RCC 7860 (cell line): ENCODE measurements at regions not wholly inside any gene's neighbourhood (a gene's known extent, or its start where the extent isn't known, plus 50 kb on each side); places are given as distances from the start of the nearest gene placed in this dataset.
A peak's percentile ranks its signal among the peaks of the same experiment; 100 is the strongest.
"Not testable (repeated sequence)": the region's sequence is repeated elsewhere in the genome, so short reads cannot be mapped to it uniquely, and the experiment has no call there.

Experiments used
- DNase-seq: peaks from one replicate; pipeline ENCODE4 v3.0.0-alpha.2; 2015; ENCODE audit warnings: low spot score
- FAIRE-seq: peaks from 2 replicates; lab custom pipeline; 2012; peaks lifted over from hg19 to GRCh38; lab: Jason Lieb, UNC

DNA sequence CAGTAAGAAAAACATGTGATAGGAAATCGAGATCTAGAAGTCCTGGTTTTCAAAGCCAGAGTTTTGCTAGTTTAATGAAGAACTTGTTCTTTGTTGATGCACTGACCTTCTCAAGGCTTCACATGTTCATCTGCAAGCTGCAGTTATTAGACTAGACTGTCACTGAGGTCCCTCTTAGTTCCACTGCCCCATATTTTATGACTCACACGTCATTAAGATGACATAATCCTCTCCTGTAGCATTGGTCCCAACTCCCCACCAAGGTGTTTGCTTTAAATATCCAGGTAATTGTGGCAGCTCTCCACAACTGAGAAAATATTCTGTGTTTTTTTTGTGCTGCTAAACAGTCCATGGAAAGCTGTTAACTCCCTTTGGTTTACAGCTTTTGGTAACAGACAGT lies 149.7 kb downstream of the MREG start:
- no peak for FAIRE-seq
- no peak for DNase-seq

DNA sequence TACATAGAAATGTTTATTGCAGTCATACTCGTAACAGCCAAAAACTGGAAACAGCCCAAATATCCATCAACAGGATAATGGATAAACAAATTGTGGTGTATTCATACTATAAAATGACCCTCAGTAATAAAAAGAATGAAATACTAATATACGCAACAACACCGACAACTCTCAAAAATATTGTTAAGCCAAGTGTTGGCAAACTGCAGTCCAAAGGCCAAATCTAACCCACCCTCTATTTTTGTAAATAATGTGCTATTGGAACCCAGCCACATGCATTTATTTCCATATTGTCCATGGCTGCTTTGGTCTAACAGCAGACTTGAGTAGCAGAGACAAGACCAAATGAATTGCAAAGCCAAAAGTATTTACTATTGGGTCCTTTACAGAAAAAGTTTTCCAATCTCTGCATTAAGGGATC lies 151.0 kb downstream of the MREG start:
- DNase-seq (no peak), FAIRE-seq (no peak)

- FAIRE-seq = no peak
These were observed 151.6 kb downstream of the MREG start for GRCh38 chr2:215861607-215862350.

GRCh38 chr2:215856080-215856479 lies 157.3 kb downstream of the MREG start:
- DNase-seq (no peak), FAIRE-seq (no peak)

More at GRCh38 chr2:215861607-215862350, 151.6 kb downstream of the MREG start:
- no peak for DNase-seq

DNA sequence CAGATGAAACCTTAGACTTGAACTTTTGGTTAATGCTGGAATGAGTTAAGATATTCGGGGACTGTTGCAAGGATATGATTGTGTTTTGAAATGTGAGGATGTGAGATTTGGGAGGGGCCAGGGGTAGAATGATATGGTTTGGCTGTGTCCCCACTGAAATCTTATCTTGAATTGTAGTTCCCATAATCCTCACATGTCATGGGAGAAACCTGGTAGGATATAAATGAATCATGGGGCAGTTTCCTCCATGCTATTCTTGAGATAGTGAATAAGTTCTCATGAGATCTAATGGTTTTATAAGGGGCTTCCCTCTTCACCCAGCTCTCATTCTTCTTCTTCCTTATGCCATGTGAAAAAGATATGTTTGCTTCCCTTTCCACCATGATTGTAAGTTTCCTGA lies 158.0 kb downstream of the MREG start:
- not testable (repeated sequence) for FAIRE-seq, DNase-seq

DNA sequence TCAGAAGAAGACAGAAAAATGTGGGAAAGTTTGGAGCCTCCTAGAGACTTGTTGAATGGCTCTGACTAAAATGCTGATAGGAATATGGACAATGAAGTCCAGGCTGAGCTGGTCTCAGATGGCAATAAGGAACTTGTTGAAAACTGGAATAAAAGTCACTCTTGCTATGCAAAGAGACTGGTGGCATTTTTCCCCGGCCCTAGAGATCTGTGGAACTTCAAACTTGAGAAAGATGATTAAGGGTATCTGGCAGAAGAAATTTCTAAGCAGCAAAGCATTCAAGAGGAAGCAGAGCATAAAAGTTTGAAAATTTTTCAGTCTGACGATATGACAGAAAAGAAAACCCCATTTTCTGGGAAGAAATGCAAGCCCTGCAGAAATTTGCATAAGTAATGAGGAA lies 159.3 kb downstream of the MREG start:
- no peak for FAIRE-seq
- DNase-seq = no peak

DNA sequence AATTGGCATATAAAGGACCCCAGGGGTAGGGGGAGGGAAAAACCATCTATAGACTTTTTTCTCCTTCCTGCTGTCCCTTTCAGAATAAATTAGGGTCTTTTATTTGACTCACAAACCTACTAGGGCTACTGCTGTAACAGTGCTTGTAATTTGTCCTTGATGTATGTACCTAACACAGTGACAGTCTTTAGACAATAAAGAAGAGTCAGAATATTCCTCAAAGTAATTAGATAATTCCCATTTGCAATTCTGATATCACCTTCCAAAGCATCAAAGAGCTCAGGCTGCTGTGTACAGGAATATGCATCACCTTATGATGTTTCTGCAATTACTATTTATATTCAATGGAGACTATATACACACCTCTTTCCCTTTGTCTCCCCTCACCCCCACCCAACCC lies 161.7 kb downstream of the MREG start:
- no peak for DNase-seq
- no peak for FAIRE-seq

- FAIRE-seq (no peak), DNase-seq (no peak)
These were observed 162.3 kb downstream of the MREG start for GRCh38 chr2:215851082-215851481.

DNA sequence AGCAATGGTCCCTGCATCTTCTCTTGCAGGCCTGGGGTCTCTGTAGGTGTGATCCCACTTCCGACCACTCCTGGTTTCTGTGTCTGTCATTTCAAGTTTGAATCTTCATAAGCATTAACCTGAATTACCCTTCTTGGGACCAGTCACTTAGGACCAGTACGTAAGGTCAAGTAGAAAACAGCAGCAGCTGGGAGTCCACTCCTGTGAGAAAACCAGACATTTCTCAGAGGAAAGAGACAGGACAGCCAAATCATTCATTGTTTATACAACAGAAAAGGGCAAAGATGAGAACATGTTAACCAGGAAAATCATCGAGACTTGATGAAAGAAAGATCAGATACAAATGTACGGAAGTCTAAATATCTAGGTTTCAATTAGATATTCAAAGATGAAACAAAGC lies 163.0 kb downstream of the MREG start:
- DNase-seq (no peak), FAIRE-seq (no peak)

GRCh38 chr2:215849771-215850170 lies 163.6 kb downstream of the MREG start:
- no peak for DNase-seq
- no peak for FAIRE-seq

GRCh38 chr2:215848698-215849097 lies 164.7 kb downstream of the MREG start:
- FAIRE-seq (no peak), DNase-seq (no peak)

DNA sequence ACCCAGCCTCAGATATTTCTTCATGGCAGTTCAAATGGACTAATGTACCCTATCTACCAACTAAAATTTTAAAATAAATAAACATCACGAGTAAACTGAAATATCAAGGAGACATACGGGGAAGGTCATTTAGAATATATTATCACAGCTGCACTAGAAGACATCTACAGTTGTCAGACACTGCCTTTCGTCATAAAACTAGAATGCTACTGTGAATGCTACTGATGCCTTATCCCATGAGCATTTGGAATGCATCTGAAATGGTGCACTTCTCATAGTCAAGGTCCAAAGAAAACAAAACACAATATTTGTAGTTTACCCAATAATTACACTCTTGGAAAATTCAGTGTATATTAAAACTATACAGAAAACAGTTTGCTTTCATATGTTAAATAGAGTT lies 165.2 kb downstream of the MREG start:
- no peak for DNase-seq
- no peak for FAIRE-seq

DNA sequence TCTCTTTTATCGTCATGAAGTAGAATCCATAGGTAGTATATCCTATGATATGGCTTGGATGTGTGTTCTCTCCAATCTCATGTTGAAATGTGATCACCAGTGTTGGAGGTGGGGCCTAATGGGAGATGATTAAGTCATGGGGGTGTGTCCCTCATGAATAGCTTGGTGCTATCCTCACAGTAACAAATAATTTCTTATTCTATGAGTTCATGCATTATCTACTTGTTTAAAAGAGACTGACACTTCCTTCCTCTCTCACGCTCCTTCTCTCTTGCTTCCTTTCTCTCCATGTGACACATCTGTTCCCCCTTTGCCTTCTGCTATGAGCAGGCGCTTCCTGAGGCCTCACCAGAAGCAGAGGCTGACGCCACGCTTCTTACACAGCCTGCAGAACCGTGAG lies 165.6 kb downstream of the MREG start:
- no peak for FAIRE-seq

DNA sequence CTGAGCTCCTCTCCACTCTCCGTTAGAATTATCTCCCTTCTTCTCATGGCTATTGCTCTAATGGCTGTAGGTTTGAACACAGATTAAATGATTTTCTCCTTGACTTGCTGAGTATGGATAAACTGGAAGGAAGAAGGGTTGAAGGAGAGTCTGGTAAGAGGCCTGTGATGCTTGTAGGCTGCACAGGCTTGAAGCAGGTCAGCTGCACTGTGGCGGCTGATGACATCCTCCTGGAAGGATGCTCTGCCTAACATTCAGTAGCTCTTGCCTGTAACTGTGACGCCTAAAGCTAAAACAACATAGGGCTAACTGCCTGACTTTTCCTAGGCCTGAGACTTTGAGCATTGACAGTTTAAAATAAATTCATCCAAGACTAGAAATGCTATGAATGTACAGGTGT lies 166.3 kb downstream of the MREG start:
- DNase-seq (no peak), FAIRE-seq (no peak)

More for the DNA sequence above, 165.6 kb downstream of the MREG start:
- DNase-seq = no peak

DNA sequence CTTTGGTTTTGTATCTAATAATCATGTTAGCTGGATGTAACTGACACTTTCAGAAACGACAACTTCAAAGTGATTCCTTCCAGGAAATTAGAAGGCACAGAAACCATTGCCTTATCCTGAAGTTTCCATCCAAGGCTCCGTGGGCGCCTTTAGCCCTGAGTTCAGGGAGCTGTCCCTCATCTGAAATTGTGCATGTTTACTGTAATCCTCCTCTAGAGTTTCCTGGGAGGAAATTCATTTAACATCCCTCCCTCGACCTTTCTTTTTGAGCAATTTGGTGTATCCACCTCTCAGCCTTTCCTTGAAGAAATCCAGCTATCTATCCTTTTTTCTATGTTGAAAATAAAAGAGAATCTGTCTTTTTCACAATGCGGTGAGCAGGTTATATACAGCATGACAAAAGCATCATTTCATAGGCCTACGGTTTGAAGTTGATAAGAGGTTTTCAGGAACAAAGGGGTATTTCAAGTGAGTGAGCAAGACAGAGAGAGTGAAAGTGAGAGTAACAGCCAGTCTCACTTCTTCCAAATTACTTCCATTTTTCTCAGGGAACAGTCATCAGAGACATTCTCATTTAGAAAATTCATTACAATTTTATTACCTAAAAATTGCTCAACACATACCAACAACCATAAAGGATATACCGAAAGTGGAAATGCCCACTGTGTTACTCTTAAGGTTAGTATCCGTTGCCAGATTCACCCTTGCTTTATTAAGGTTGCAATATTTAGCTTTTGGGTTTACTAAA lies 167.3 kb downstream of the MREG start:
- no peak for DNase-seq
- FAIRE-seq = no peak

DNA sequence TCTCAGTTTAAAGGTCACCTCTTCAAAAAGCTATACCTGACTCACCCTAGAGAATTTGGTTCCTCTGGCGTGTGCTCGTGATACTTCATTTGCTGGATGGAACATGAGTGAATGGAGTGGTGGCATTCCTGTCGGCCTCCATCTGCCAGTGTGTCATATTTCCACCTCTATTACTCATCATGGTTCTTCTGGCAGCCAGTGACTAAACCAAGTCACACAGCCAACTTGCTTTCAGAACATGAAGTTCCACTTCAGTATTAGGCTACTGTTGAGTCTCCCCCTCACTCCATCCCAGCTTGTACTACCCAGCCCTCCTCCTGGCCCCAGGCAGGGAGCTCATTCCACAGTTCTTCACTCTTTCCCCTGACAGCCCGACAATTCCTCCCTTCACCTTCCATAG lies 169.8 kb downstream of the MREG start:
- DNase-seq (peak; percentile 91), FAIRE-seq (peak; percentile 90)

GRCh38 chr2:215841175-215841816 lies 172.1 kb downstream of the MREG start:
- DNase-seq (no peak), FAIRE-seq (no peak)

DNA sequence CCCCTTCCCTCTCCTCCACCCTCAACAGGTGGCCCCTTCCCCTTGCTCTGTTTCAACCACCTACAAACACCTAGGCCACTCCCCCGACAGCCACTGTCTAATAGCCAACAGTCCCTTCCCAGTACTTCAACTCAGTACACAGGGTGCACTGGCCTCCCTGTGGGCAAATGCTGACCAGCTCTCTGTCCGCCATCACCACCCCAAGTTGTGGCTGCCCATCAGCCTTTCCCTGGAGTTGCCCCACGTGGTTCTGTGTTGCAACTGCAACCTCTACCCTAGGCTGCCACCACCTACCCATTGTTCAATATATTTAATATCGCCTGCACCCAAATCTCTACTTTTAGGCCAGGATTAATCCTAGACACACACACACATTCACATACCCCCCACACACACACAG lies 173.5 kb downstream of the MREG start:
- FAIRE-seq (no peak), DNase-seq (no peak)

DNA sequence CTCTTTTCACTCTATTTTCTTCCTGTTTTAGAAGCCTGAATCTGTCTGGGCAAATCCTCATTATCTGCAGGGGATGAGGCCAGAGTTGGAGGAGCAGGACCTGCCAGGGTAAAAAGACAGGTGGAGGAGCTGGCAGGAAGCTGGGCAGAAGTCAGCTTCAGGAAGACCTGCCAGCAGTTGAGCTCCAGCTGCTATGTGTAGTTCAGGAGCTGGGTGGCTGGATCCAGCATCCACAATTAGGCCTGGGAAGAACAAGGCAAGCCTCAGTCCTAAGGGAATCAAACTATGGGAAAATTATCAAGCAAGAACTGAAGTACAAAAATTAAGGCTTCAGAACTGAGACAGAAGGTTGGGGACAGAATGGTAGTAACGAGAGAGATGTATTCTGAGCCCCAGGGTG lies 174.0 kb downstream of the MREG start:
- no peak for DNase-seq
- FAIRE-seq = no peak

DNA sequence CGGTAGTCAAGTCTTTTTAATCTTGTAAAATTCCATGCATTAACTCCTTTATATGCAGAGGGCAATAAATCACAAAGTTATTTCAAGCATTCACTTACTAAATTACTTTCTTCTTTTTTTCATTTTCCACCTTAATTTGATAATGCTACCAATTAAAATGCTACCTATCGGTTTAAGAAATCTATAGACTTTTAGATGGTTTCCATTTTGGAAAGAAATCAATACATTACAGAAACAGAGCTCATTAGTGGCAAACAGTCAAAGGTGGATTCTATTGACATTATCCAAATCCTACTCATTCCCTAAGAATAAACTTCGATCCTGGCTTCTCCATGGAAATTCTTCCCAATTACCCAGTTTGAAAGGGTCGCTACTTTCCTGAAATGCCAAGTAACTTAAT lies 176.5 kb downstream of the MREG start:
- FAIRE-seq = no peak
- DNase-seq = no peak

GRCh38 chr2:215835657-215836056 lies 177.7 kb downstream of the MREG start:
- FAIRE-seq (no peak), DNase-seq (no peak)

- DNase-seq (no peak), FAIRE-seq (no peak)
These were observed 178.1 kb downstream of the MREG start for GRCh38 chr2:215835231-215835630.
